ENCODE measurements at regions not wholly inside any gene's neighbourhood (a gene's known extent, or its start where the extent isn't known, plus 50 kb on each side); places are given as distances from the start of the nearest gene placed in this dataset.

DNA sequence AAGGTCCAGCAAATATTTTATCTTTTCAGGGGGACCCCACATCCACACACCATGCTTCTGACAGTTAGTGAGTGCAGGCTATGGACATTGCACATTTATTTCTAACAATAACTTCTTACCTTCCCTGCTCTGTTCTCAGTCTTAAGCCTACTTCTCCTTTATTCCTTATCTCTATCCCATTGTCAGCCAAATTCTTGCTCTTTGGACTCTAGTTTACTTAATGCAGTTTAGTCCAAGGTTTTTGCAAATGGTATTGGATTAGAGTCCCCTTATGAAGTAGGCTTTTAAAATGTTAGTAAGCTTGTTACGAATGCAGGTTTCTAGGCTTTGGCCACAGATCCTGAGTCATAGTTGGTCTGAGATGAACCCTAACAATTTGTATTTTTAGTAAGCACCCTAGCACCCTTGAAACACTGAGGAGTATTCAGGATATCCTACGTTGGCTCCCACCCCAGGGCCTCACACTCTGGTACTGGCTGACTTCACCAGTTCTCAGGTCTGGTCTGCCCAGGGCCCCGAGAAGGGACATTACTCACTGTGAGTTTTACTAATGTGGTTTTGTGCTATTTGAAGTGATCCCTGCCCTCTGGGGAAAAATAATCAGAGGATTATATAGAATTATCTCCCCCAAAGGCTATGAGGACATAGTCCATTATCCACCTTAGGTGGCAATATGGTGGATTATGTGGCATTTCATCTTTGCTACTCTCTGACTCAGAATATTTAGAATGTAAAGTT is 239.5 kb downstream of the TGFB2 start:
- no peak for DNase-seq

DNA sequence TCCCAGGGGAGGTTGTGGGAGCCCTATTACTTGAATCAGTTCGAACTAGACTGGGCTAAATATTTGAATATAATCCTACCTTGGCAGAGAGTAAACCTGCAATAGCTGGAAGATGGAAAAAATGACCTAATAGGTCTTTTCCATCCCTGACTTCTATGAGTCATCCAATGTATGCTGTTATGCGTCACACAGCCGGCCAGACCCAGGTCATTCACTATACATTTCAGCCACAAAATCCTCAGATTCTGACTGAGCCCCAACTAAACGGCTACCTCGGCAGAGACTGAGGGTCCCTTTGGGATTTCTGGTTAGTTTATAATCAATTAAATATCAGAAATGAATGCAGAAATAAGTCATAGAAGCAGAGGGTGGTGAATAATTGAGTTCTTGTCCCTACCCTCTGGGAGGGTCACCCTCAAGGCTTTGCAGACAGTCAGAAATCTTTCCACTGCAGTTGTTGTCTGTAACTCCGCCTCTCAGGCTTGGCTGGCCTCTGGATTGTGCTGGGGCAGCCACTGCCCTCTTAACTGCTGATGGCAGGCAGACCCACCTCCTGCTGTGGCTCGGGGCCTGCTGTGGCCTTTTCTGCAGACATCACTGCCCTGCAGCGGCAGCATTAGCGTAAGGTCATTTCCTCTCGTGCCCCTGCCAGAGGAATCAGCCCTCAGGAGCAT is 240.5 kb downstream of the TGFB2 start:
- DNase-seq, result no peak

GRCh38 chr1:218587900-218588299 is 242.8 kb downstream of the TGFB2 start:
- no peak for DNase-seq

DNA sequence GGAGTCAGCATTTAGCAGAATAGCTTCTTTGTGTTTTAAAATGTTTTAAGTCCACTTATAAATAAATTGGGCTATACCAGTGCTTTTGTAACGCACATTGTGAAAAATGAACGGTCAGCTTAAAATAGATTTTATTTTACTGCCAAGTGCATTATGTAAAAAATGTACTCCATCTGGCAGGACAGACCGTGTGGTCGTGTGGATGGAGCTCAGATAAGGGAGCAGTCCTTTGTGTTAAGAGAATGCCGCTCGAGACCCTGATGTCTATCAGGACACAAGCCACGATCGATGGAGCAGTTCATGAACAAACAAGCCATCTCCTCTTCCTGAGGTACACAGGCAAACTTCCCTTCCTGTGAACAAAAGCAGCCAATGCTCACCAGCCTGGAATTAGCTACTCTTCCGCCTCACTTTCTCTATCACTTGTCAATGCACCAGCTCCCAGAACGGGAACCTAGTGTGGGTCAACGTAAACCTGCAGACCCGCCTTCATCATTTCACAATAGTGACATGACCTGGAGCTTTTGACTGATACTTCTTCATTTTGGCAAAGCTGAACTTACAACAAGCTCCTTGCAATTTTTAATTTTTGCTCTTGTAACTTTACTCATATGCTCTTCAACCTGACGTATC is 243.5 kb downstream of the TGFB2 start:
- no peak for DNase-seq

- no peak for DNase-seq
Measured at GRCh38 chr1:218589487-218589886, 244.4 kb downstream of the TGFB2 start.

GRCh38 chr1:218591966-218592365 is 246.8 kb downstream of the TGFB2 start:
- DNase-seq, result no peak

GRCh38 chr1:218592688-218593087 is 247.6 kb downstream of the TGFB2 start:
- DNase-seq, result no peak

DNA sequence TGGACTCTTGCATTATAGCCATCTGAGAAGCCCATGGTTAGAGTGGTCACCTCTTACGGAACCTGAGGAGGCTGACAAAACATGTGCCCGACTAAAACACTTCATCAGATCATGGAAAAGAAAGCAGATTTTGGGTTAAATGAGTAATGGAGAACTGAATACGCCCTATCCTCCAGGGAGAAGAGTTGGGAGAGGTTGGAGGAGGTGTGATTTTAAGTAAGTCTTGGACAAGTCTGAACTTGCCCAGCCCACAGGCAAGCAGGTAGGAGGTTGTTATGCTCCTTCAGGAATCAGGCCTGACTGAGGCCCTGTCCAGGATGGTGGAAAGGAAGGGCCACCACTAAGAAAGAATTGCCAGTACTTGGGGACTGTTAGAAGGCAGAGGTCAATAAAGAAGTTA is 255.8 kb downstream of the TGFB2 start:
- DNase-seq, result no peak

- DNase-seq, result no peak
Measured at GRCh38 chr1:218604217-218604616, 259.1 kb downstream of the TGFB2 start.

- DNase-seq, result no peak
Measured at GRCh38 chr1:218611916-218612585, 266.9 kb downstream of the TGFB2 start.

DNA sequence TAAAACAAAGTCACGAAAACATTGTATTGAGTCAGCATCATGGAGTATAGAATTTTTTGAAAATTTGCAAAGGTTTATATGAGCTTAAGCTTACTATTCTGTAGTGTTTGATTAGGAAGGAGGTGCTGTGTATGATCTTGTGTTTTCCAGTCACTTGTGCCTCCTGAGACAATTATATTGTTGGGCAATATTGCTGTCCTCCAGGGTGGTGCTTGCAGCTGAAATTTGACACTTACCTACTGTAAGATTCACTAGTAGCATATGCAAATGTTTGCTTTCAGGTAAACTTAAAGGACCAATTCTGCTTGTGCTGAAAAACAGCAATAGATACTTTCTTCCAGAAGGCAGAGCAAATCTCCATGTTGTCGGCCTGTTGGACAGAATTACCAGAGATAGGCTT is 268.0 kb downstream of the TGFB2 start:
- DNase-seq, result no peak

- no peak for DNase-seq
Measured at GRCh38 chr1:218614031-218614430, 268.9 kb downstream of the TGFB2 start.

DNA sequence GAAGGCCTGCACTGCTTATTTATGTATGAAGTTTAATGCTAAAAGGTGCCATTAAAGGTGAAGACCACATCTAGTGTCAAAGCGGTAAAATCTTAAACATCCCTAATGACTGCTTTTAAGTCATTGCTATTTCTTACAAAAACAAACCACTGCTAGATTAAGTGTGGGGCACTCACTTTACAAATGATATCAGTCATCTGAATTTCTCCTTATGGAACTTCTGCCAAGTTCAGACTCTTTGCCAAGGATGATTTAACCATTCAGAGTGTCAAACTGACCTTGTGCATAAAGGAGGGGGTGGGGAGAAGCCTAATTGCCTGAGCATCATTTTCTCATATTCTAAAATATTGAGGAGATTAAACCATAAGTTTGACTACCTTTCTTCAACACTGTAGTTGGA is 271.5 kb downstream of the TGFB2 start:
- no peak for DNase-seq

DNA sequence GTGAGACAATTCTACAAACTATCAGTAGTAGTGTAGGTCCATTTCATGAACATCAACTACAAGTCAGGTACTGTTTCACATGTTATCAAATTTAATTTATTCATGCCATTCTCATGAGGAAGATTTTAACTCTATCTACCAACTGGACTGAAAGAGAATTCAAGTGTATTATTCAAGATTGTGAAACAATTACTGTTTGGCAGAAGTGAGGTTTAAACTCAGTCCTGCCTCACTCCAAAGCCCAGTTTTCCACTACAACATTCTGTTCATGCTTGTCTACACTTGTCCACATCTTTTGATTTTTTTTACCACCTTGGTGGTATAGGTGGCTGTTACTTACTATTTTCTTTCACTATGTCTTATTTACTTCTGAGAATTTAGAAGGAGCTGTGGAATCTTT is 272.9 kb downstream of the TGFB2 start:
- no peak for DNase-seq

DNA sequence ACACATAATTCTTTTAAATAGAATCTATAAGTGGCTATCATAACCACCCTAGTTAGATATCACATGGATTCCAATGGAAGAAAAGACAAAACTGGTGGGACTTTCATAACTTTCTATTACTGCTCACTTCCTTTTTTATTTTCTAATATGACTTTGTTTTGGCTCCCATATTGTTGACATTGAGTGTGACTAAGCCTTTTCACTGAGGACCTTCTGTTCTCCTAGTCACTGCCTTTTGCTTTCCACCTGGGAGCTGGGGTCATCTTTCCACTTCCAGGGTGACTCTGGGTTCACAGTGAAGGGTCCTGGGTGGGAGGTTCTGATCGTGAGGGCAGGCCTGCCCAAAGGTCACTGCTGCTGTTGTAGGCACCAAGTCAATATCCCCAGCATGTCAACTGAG is 275.8 kb downstream of the TGFB2 start:
- no peak for DNase-seq

- no peak for DNase-seq
Measured at GRCh38 chr1:218624052-218624451, 278.9 kb downstream of the TGFB2 start.

DNA sequence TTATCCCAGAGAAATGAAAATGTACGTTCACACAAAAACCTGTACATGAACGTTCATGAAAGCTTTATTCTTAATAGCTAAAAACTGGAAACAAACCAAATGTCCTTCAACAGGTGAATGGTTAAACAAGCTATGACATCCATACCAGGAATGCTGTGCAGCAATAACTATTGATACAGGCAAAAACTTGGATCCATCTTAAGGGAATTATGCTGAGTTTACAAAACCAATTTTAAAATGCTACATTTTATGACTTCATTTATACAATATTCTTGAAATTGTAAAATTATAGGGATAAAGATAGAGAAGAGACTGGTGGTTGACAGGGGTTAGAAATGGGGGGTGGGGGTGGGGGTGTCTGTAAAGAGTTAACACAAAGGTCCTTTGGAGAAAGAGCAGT is 280.3 kb downstream of the TGFB2 start:
- no peak for DNase-seq

DNA sequence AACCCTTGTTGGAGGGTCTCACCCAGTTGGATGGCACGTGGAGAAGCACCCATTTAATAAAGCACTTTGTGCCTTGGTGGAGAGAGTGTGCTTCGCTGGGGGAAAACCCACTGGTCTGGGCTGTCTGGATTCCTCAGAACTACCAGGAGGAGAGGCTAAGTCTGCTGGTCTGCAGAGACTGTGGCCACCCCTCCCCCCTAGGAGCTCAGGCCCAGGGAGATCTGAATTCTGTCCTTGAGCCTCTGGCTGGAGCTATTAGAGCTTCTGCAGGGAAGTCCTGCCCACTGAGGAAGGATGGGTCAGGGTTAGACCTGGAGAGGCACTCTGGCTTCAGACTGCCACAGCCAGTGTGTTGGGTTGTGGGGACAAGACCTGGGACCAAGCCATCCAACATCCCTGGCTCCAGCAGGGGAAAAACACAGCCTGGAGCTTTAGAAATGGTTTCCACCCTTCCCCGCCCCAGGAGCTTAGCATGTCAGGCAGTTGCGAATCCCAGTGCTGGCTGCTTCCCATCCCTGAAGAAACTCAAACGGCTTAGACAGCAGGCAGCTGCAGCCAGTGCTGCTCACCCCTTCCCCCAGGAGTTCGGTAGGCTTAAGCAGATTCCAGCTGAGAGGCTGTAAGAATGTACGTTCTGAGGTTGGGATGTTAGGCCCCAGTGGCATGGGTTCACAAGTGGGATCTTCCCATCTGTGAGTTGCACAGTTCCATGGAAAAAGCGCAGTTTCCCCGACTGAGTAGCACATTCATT is 288.3 kb downstream of the TGFB2 start:
- DNase-seq, result no peak

GRCh38 chr1:218634212-218634611 is 289.1 kb downstream of the TGFB2 start:
- DNase-seq, result no peak

DNA sequence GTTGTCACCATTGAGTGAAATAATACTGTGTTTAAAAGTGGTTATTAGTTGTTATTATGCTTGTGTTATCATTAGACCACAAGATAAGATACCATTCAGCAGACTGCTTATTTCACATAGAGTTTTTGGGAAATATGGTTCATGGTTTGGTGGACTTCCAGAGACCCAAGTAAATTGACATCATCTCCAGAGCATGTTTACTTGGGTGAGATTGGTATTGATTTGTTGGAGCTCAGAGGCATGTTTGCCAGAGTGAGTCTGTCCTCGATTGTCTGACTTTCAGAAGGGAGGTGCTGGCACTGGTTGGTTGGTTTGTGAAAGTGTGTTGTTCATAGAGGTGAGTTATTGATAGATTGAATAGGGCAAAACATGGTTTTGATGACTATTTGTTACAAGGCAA is 291.4 kb downstream of the TGFB2 start:
- no peak for DNase-seq

- DNase-seq, result no peak
Measured at GRCh38 chr1:218640173-218640572, 295.0 kb downstream of the TGFB2 start.

- no peak for DNase-seq
Measured at GRCh38 chr1:218642033-218642948, 297.2 kb downstream of the TGFB2 start.

All from activated CD4-positive, alpha-beta T cell treated with anti-CD3 and anti-CD28 coated beads, Interleukin-2, amount 50 U/mL, for 48 hours (primary cell).